Esophagus muscularis mucosa (tissue), 4 donors: ENCODE measurements at regions not wholly inside any gene's neighbourhood (a gene's known extent, or its start where the extent isn't known, plus 50 kb on each side); places are given as distances from the start of the nearest gene placed in this dataset.

Source experiments
- DNase-seq: peaks from one replicate; pipeline ENCODE4 v3.0.0-alpha.2; 2017; ENCODE audit errors: extremely low spot score
- H3K27ac ChIP-seq, 4 donors: fragments of 200-600 bp; sonication (generic); replicated peaks in 1 of 4; 1 replicate in 3 of 4; 2 replicates in 1 of 4; pipeline ENCODE4 v1.5.1; 2016 to 2019; ENCODE audit warnings: mild to moderate bottlenecking in 1 of 4
- H3K27me3 ChIP-seq, 4 donors: fragments of 200-600 bp; sonication (generic); one replicate each; pipeline versions ENCODE4 v1.5.1 to v1.6.0; 2016 to 2019
- H3K36me3 ChIP-seq, 4 donors: fragments of 200-600 bp; sonication (generic); one replicate each; pipeline ENCODE4 v1.5.1; 2016 to 2019
- H3K4me1 ChIP-seq, 4 donors: fragments of 200-600 bp; sonication (generic); one replicate each; pipeline ENCODE4 v1.5.1; 2016 to 2019
- H3K4me3 ChIP-seq, 4 donors: fragments of 200-600 bp; sonication (generic); 1 replicate in 2 of 4; 2 replicates in 2 of 4; pipeline ENCODE4 v1.5.1; 2016 to 2019; ENCODE audit warnings: mild to moderate bottlenecking in 4 of 4, moderate library complexity in 1 of 4
- H3K9me3 ChIP-seq, 4 donors: fragments of 200-600 bp; sonication (generic); 1 replicate in 3 of 4; 2 replicates in 1 of 4; pipeline ENCODE4 v1.5.1; 2016 to 2019
- EP300 ChIP-seq: sonication (generic); formaldehyde crosslinking; IDR thresholded peaks from one replicate; pipeline ENCODE4 v1.6.1; 2017; ENCODE audit warnings: antibody characterized with exemption
- POLR2A ChIP-seq: fragments of 450-650 bp; IDR thresholded peaks from one replicate; pipeline ENCODE4 v1.6.1; 2017; ENCODE audit warnings: antibody characterized with exemption, moderate library complexity, mild to moderate bottlenecking, low read depth
- POLR2AphosphoS5 ChIP-seq, 2 donors: sonication (generic); formaldehyde crosslinking; IDR thresholded peaks; one replicate each; pipeline ENCODE4 v1.6.1; 2017; ENCODE audit warnings: antibody characterized with exemption in 2 of 2
- WGBS: methylation state at CpG from one replicate; pipeline ENCODE4 v1.1.5; 2018; 5-methylcytosine and 5-hydroxymethylcytosine counted together
- intact Hi-C: fragments of 100-400 bp; cut with DNase I; formaldehyde crosslinking; loops from one replicate; pipeline ENCODE4 v1.15.1; 2023
- TF ChIP-seq, protein P1 (sequence below), 3 experiments: fragments of 200-600 bp in 2 of 3; fragments of 450-650 bp in 1 of 3; sonication (generic) in 2 of 3; IDR thresholded peaks; one replicate each; pipeline ENCODE4 v1.5.1; 2017 to 2019; ENCODE audit warnings: antibody characterized with exemption in 3 of 3, mild to moderate bottlenecking in 2 of 3, moderate library complexity in 1 of 3

DNA sequence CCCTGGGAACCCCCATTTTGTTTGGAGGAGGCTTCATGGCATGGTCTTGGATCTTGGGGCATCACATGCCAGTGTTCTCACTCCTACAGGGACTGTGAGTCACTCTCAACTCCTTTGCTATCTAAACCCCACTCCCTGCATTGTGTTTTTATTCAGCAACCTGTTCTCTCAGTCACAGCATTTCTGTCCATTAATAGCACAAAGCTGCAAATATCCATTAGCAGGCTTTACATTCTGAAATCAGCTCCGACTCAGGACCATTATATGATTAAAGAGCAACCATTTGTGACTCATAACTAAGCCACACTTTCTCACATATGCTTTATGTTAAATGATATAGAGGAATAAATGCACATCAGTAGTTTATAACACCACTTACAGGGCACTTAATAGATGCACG lies 462.1 kb upstream of the BRINP1 start:
- Histone ChIP-seq H3K27ac (no peak overlapping the region), H3K27me3 (no peaks in the 10 kb centered on the region), H3K4me1 (peaks cover 0 to 12% (median 5%) of the 10 kb centered on the region in 4 donors), H3K4me3 (no peak overlapping the region), H3K36me3 (no peaks in the 10 kb centered on the region), H3K9me3 (no peaks in the 10 kb centered on the region)
- 93% methylated on average over 2 of the region's 2 CpGs for WGBS
- DNase-seq: no peak
- TF ChIP-seq, protein P1, sequence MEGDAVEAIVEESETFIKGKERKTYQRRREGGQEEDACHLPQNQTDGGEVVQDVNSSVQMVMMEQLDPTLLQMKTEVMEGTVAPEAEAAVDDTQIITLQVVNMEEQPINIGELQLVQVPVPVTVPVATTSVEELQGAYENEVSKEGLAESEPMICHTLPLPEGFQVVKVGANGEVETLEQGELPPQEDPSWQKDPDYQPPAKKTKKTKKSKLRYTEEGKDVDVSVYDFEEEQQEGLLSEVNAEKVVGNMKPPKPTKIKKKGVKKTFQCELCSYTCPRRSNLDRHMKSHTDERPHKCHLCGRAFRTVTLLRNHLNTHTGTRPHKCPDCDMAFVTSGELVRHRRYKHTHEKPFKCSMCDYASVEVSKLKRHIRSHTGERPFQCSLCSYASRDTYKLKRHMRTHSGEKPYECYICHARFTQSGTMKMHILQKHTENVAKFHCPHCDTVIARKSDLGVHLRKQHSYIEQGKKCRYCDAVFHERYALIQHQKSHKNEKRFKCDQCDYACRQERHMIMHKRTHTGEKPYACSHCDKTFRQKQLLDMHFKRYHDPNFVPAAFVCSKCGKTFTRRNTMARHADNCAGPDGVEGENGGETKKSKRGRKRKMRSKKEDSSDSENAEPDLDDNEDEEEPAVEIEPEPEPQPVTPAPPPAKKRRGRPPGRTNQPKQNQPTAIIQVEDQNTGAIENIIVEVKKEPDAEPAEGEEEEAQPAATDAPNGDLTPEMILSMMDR (IDR thresholded peaks at IDR 0.05): no peak
- TF ChIP-seq POLR2AphosphoS5 (IDR thresholded peaks at IDR 0.05) (no peak), POLR2A (no peak), EP300 (no peak)
- intact Hi-C loops: no loop called here

DNA sequence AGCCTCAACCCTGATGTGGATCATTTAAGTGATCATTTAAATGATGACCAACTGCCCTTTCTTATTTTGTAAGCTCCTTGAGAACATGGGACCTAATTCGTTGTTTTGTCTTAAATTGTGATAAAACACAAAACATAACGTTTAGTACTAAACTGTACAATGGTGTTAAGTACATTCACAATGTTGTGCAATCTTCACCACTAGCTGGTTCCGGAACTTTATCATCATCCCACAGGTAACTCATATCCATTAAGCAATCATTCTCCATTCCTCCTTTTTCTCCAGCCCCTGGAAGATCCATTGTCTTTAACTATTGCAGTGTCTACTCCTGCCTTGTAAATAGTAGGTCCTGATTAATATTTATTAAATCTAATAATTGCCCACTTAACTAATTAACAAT lies 460.5 kb upstream of the BRINP1 start:
- no peaks in the 10 kb centered on the region for H3K27me3 ChIP-seq
- 95% methylated on average over 3 of the region's 3 CpGs for WGBS
- H3K9me3 ChIP-seq: no peaks in the 10 kb centered on the region
- H3K27ac ChIP-seq: no peak overlapping the region
- intact Hi-C loops: no loop called here
- H3K36me3 ChIP-seq: no peaks in the 10 kb centered on the region
- DNase-seq: no peak
- peaks cover 0 to 12% (median 5%) of the 10 kb centered on the region in 4 donors for H3K4me1 ChIP-seq
- no peak overlapping the region for H3K4me3 ChIP-seq
- TF ChIP-seq, protein P1 (IDR thresholded peaks at IDR 0.05): no peak
- no peak for TF ChIP-seq POLR2A

- no peaks in the 10 kb centered on the region for H3K27me3 ChIP-seq
- H3K36me3 ChIP-seq: no peaks in the 10 kb centered on the region
- no peak for TF ChIP-seq POLR2AphosphoS5 (IDR thresholded peaks at IDR 0.05)
- TF ChIP-seq EP300: no peak
- TF ChIP-seq POLR2A: no peak
- TF ChIP-seq, protein P1 (IDR thresholded peaks at IDR 0.05): no peak
- intact Hi-C loops: no loop called here
- H3K4me1 ChIP-seq: peaks cover 0 to 12% (median 5%) of the 10 kb centered on the region in 4 donors
- DNase-seq: no peak
- H3K27ac ChIP-seq: no peak overlapping the region
- 65% methylated on average over 2 of the region's 2 CpGs for WGBS
- H3K9me3 ChIP-seq: no peaks in the 10 kb centered on the region
- no peak overlapping the region for H3K4me3 ChIP-seq
These were observed 460.0 kb upstream of the BRINP1 start for GRCh38 chr9:119829186-119829585.

DNA sequence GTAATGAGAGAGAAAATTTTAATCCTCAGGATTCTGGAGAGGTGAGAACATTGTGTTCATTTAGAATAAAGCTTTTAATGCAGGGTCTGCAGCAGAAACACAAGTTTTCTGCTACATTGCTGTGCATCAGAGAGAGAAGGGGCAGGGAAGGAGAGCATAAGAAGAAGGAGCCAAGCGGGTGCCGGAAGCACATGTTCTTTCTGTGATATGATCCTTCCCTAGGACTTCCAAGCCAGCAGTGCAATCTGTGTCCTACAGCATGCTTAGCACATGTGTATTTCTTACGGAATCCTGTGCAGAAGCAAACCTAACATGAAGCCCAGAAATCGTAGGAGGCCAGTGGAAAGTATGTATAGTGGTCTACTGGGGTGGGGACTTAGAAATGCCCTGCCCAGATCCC lies 458.3 kb upstream of the BRINP1 start:
- no peak for DNase-seq
- Histone ChIP-seq H3K36me3 (no peaks in the 10 kb centered on the region), H3K9me3 (no peaks in the 10 kb centered on the region), H3K27ac (no peak overlapping the region), H3K4me3 (no peak overlapping the region), H3K27me3 (no peaks in the 10 kb centered on the region), H3K4me1 (peaks cover 0 to 12% (median 5%) of the 10 kb centered on the region in 4 donors)
- intact Hi-C loops: no loop called here
- TF ChIP-seq POLR2A (no peak), POLR2AphosphoS5 (IDR thresholded peaks at IDR 0.05) (no peak), EP300 (no peak)
- TF ChIP-seq, protein P1 (IDR thresholded peaks at IDR 0.05): no peak
- WGBS: 84% methylated on average over 4 of the region's 4 CpGs

DNA sequence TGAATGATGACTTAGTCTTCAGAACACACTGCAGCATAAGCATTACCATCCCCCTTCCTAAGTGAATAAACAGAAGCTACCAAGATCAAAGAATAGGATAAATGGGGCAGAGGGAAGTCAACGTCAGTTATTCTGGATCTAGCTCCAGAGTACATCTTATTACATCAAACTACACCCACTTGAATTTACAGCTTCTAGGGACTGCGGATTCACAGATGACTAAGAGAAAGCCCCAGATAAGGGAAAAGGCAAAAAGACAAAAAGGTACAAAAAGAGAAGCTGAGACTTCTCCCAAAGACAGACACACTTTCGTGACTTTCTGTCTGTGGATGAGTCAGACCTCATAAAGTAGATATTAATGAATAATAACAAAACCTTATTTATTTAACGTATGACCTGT lies 457.9 kb upstream of the BRINP1 start:
- DNase-seq: no peak
- peaks cover 0 to 12% (median 5%) of the 10 kb centered on the region in 4 donors for H3K4me1 ChIP-seq
- intact Hi-C loops: no loop called here
- no peak overlapping the region for H3K4me3 ChIP-seq
- no peaks in the 10 kb centered on the region for H3K9me3 ChIP-seq
- TF ChIP-seq POLR2A (no peak), POLR2AphosphoS5 (IDR thresholded peaks at IDR 0.05) (no peak), EP300 (no peak)
- TF ChIP-seq, protein P1 (IDR thresholded peaks at IDR 0.05): no peak
- H3K27me3 ChIP-seq: no peaks in the 10 kb centered on the region
- no peaks in the 10 kb centered on the region for H3K36me3 ChIP-seq
- WGBS: 48% methylated on average over 4 of the region's 4 CpGs
- H3K27ac ChIP-seq: no peak overlapping the region
